Immature natural killer cell (primary cell): ENCODE measurements at regions not wholly inside any gene's neighbourhood (a gene's known extent, or its start where the extent isn't known, plus 50 kb on each side); places are given as distances from the start of the nearest gene placed in this dataset.
"Not testable (repeated sequence)": the region's sequence is repeated elsewhere in the genome, so short reads cannot be mapped to it uniquely, and the experiment has no call there.

Experiments used
- DNase-seq, 3 donors: peaks; one replicate each; pipeline ENCODE4 v3.0.0; 2022; ENCODE audit warnings: mixed read lengths in 1 of 3
- H3K27ac Mint-ChIP-seq, 6 donors: one replicate each; pipeline ENCODE4 v1.8.0; 2020; ENCODE audit warnings: mixed read lengths in 6 of 6, mild to moderate bottlenecking in 5 of 6, inconsistent platforms in 4 of 6, moderate library complexity in 3 of 6
- H3K27me3 Mint-ChIP-seq, 3 donors: one replicate each; pipeline ENCODE4 v1.8.0; 2020 to 2021; ENCODE audit warnings: low read depth in 3 of 3, mild to moderate bottlenecking in 3 of 3, mixed read lengths in 3 of 3, moderate library complexity in 3 of 3, inconsistent platforms in 1 of 3
- H3K36me3 Mint-ChIP-seq, 3 donors: one replicate each; pipeline ENCODE4 v1.8.0; 2020; ENCODE audit warnings: mixed read lengths in 3 of 3, inconsistent platforms in 2 of 3, mild to moderate bottlenecking in 2 of 3
- H3K4me1 Mint-ChIP-seq, 2 donors: one replicate each; pipeline ENCODE4 v1.8.0; 2020; ENCODE audit warnings: inconsistent platforms in 2 of 2, mild to moderate bottlenecking in 2 of 2, mixed read lengths in 2 of 2, moderate library complexity in 1 of 2
- H3K4me3 Mint-ChIP-seq, 5 donors: one replicate each; pipeline ENCODE4 v1.8.0; 2020; ENCODE audit warnings: mild to moderate bottlenecking in 5 of 5, mixed read lengths in 5 of 5, inconsistent platforms in 3 of 5, moderate library complexity in 3 of 5
- H3K9me3 Mint-ChIP-seq, 6 donors: one replicate each; pipeline ENCODE4 v1.8.0; 2020; ENCODE audit warnings: mild to moderate bottlenecking in 6 of 6, mixed read lengths in 6 of 6, inconsistent platforms in 4 of 6, moderate library complexity in 3 of 6

GRCh38 chrX:122187069-122187713 is 996.9 kb upstream of the GRIA3 start:
- H3K9me3 Mint-ChIP-seq, result peaks cover 0 to 20% (median 7%) of the 10 kb centered on the region in 6 donors
- no peaks in the 10 kb centered on the region for H3K4me1 Mint-ChIP-seq
- no peak for DNase-seq
- H3K36me3 Mint-ChIP-seq, result no peaks in the 10 kb centered on the region
- H3K4me3 Mint-ChIP-seq, result no peak overlapping the region
- peaks cover 0 to 4% (median 0%) of the 10 kb centered on the region in 3 donors for H3K27me3 Mint-ChIP-seq
- no peak overlapping the region for H3K27ac Mint-ChIP-seq

GRCh38 chrX:122188751-122189150 is 995.3 kb upstream of the GRIA3 start:
- Mint-ChIP-seq H3K9me3 (peaks cover 0 to 15% (median 7%) of the 10 kb centered on the region in 6 donors), H3K4me1 (no peaks in the 10 kb centered on the region), H3K27me3 (peaks cover 0 to 6% (median 0%) of the 10 kb centered on the region in 3 donors), H3K36me3 (no peaks in the 10 kb centered on the region), H3K27ac (no peak overlapping the region), H3K4me3 (no peak overlapping the region)
- no peak for DNase-seq

- Mint-ChIP-seq H3K27ac (no peak overlapping the region), H3K9me3 (peaks cover 0 to 17% (median 3%) of the 10 kb centered on the region in 6 donors), H3K4me1 (no peaks in the 10 kb centered on the region), H3K4me3 (no peak overlapping the region), H3K36me3 (no peaks in the 10 kb centered on the region), H3K27me3 (peaks cover 0 to 3% (median 2%) of the 10 kb centered on the region in 3 donors)
- DNase-seq, result no peak
These were observed 987.7 kb upstream of the GRIA3 start for GRCh38 chrX:122196343-122196742.

- no peak overlapping the region for H3K4me3 Mint-ChIP-seq
- no peak for DNase-seq
- H3K36me3 Mint-ChIP-seq, result no peaks in the 10 kb centered on the region
- H3K27ac Mint-ChIP-seq, result no peak overlapping the region
- H3K27me3 Mint-ChIP-seq, result peaks cover 0 to 5% (median 0%) of the 10 kb centered on the region in 3 donors
- no peaks in the 10 kb centered on the region for H3K4me1 Mint-ChIP-seq
- H3K9me3 Mint-ChIP-seq, result peaks cover 0 to 5% (median 0%) of the 10 kb centered on the region in 6 donors
These were observed 980.7 kb upstream of the GRIA3 start for GRCh38 chrX:122203399-122203798.

GRCh38 chrX:122218666-122219065 is 965.4 kb upstream of the GRIA3 start:
- Mint-ChIP-seq H3K4me3 (no peak overlapping the region), H3K4me1 (no peaks in the 10 kb centered on the region), H3K27me3 (peaks cover 1 to 3% (median 3%) of the 10 kb centered on the region in 3 donors), H3K9me3 (peaks cover 0 to 4% (median under 1%) of the 10 kb centered on the region in 6 donors), H3K36me3 (no peaks in the 10 kb centered on the region), H3K27ac (no peak overlapping the region)
- no peak for DNase-seq

GRCh38 chrX:122219226-122219625 is 964.9 kb upstream of the GRIA3 start:
- peaks cover 0 to 4% (median under 1%) of the 10 kb centered on the region in 6 donors for H3K9me3 Mint-ChIP-seq

GRCh38 chrX:122219735-122220134 is 964.3 kb upstream of the GRIA3 start:
- peaks cover 1 to 3% (median 3%) of the 10 kb centered on the region in 3 donors for H3K27me3 Mint-ChIP-seq

More at GRCh38 chrX:122219226-122219625, 964.9 kb upstream of the GRIA3 start:
- no peak overlapping the region for H3K4me3 Mint-ChIP-seq
- peaks cover 1 to 3% (median 3%) of the 10 kb centered on the region in 3 donors for H3K27me3 Mint-ChIP-seq
- H3K36me3 Mint-ChIP-seq, result no peaks in the 10 kb centered on the region
- no peak overlapping the region for H3K27ac Mint-ChIP-seq
- DNase-seq, result no peak
- no peaks in the 10 kb centered on the region for H3K4me1 Mint-ChIP-seq

GRCh38 chrX:122220644-122221373 is 963.3 kb upstream of the GRIA3 start:
- no peak overlapping the region for H3K4me3 Mint-ChIP-seq
- no peaks in the 10 kb centered on the region for H3K36me3 Mint-ChIP-seq
- no peaks in the 10 kb centered on the region for H3K4me1 Mint-ChIP-seq
- peaks cover 0 to 13% (median 4%) of the 10 kb centered on the region in 6 donors for H3K9me3 Mint-ChIP-seq
- DNase-seq, result no peak
- peaks cover 1 to 3% (median 3%) of the 10 kb centered on the region in 3 donors for H3K27me3 Mint-ChIP-seq
- no peak overlapping the region for H3K27ac Mint-ChIP-seq

More at GRCh38 chrX:122219735-122220134, 964.3 kb upstream of the GRIA3 start:
- no peak overlapping the region for H3K4me3 Mint-ChIP-seq
- H3K27ac Mint-ChIP-seq, result no peak overlapping the region
- no peak for DNase-seq
- H3K9me3 Mint-ChIP-seq, result peaks cover 0 to 7% (median under 1%) of the 10 kb centered on the region in 6 donors
- no peaks in the 10 kb centered on the region for H3K36me3 Mint-ChIP-seq
- H3K4me1 Mint-ChIP-seq, result no peaks in the 10 kb centered on the region

- H3K4me1 Mint-ChIP-seq, result not testable (repeated sequence)
These were observed 962.3 kb upstream of the GRIA3 start for GRCh38 chrX:122221810-122222209.

GRCh38 chrX:122224137-122224536 is 959.9 kb upstream of the GRIA3 start:
- not testable (repeated sequence) for H3K36me3 Mint-ChIP-seq, H3K9me3 Mint-ChIP-seq, DNase-seq, H3K27me3 Mint-ChIP-seq, H3K27ac Mint-ChIP-seq, H3K4me3 Mint-ChIP-seq, H3K4me1 Mint-ChIP-seq

More at GRCh38 chrX:122221810-122222209, 962.3 kb upstream of the GRIA3 start:
- not testable (repeated sequence) for H3K27ac Mint-ChIP-seq, H3K36me3 Mint-ChIP-seq, H3K27me3 Mint-ChIP-seq, DNase-seq, H3K4me3 Mint-ChIP-seq
- H3K9me3 Mint-ChIP-seq, result peaks cover 0 to 13% (median 3%) of the 10 kb centered on the region in 6 donors

GRCh38 chrX:122238801-122239200 is 945.3 kb upstream of the GRIA3 start:
- Mint-ChIP-seq H3K4me1 (no peaks in the 10 kb centered on the region), H3K27me3 (peaks cover 0 to 8% (median 0%) of the 10 kb centered on the region in 3 donors), H3K4me3 (no peak overlapping the region), H3K36me3 (no peaks in the 10 kb centered on the region), H3K27ac (no peak overlapping the region), H3K9me3 (peaks cover 0 to 11% (median 5%) of the 10 kb centered on the region in 6 donors)
- DNase-seq, result no peak

- H3K36me3 Mint-ChIP-seq, result no peaks in the 10 kb centered on the region
- H3K27me3 Mint-ChIP-seq, result peaks cover 0 to 8% (median 0%) of the 10 kb centered on the region in 3 donors
- no peak overlapping the region for H3K4me3 Mint-ChIP-seq
- DNase-seq, result no peak
- H3K4me1 Mint-ChIP-seq, result no peaks in the 10 kb centered on the region
- H3K27ac Mint-ChIP-seq, result no peak overlapping the region
- peaks cover 0 to 5% (median 1%) of the 10 kb centered on the region in 6 donors for H3K9me3 Mint-ChIP-seq
These were observed 942.1 kb upstream of the GRIA3 start for GRCh38 chrX:122241959-122242358.

- Mint-ChIP-seq H3K9me3 (peaks cover 0 to 4% (median 0%) of the 10 kb centered on the region in 6 donors), H3K4me3 (no peak overlapping the region), H3K36me3 (no peaks in the 10 kb centered on the region), H3K27ac (no peak overlapping the region), H3K4me1 (no peaks in the 10 kb centered on the region), H3K27me3 (peaks cover 0 to 3% (median 0%) of the 10 kb centered on the region in 3 donors)
- no peak for DNase-seq
These were observed 940.0 kb upstream of the GRIA3 start for GRCh38 chrX:122244080-122244479.

- peaks cover 0 to 1% (median 0%) of the 10 kb centered on the region in 6 donors for H3K9me3 Mint-ChIP-seq
- DNase-seq, result no peak
- H3K27ac Mint-ChIP-seq, result no peak overlapping the region
- H3K4me3 Mint-ChIP-seq, result no peak overlapping the region
- H3K36me3 Mint-ChIP-seq, result no peaks in the 10 kb centered on the region
- H3K4me1 Mint-ChIP-seq, result no peaks in the 10 kb centered on the region
- no peaks in the 10 kb centered on the region for H3K27me3 Mint-ChIP-seq
These were observed 938.9 kb upstream of the GRIA3 start for GRCh38 chrX:122245175-122245574.
